Liver (tissue), 7 donors: ENCODE measurements at regions not wholly inside any gene's neighbourhood (a gene's known extent, or its start where the extent isn't known, plus 50 kb on each side); places are given as distances from the start of the nearest gene placed in this dataset.
"Not testable (repeated sequence)": the region's sequence is repeated elsewhere in the genome, so short reads cannot be mapped to it uniquely, and the experiment has no call there.

Experiments used
- DNase-seq: peaks from one replicate; pipeline ENCODE4 v3.0.0-alpha.2; 2017; ENCODE audit warnings: low spot score
- H3K27ac ChIP-seq, 2 donors: one replicate each; pipeline ENCODE4 v1.7.0; 2013; ENCODE audit warnings: inconsistent platforms in 2 of 2, low read length in 2 of 2, control low read depth in 1 of 2, low read depth in 1 of 2, mild to moderate bottlenecking in 1 of 2
- H3K27me3 ChIP-seq, 4 donors: one replicate each; pipeline versions ENCODE4 v1.6.1 to v1.7.0; 2013; ENCODE audit warnings: low read length in 3 of 4, inconsistent platforms in 1 of 4, mild to moderate bottlenecking in 1 of 4, moderate library complexity in 1 of 4; ENCODE audit not compliant: control insufficient read depth in 4 of 4, insufficient read depth in 4 of 4
- H3K36me3 ChIP-seq, 4 donors: one replicate each; pipeline versions ENCODE4 v1.6.1 to v1.7.0; 2013; ENCODE audit warnings: low read length in 3 of 4, mild to moderate bottlenecking in 3 of 4, low read depth in 1 of 4, moderate library complexity in 1 of 4; ENCODE audit not compliant: control insufficient read depth in 4 of 4, insufficient read depth in 3 of 4
- H3K4me1 ChIP-seq, 4 donors: one replicate each; pipeline versions ENCODE4 v1.6.1 to v1.7.0; 2013; ENCODE audit warnings: low read length in 3 of 4, mild to moderate bottlenecking in 3 of 4, moderate library complexity in 1 of 4; ENCODE audit not compliant: control insufficient read depth in 4 of 4, insufficient read depth in 4 of 4
- H3K4me3 ChIP-seq, 3 donors: one replicate each; pipeline versions ENCODE4 v1.6.1 to v1.7.0; 2013; ENCODE audit warnings: low read length in 3 of 3, control low read depth in 1 of 3, low read depth in 1 of 3, mild to moderate bottlenecking in 1 of 3
- H3K9ac ChIP-seq, 2 donors: one replicate each; pipeline ENCODE4 v1.7.0; 2013; ENCODE audit warnings: low read length in 2 of 2, mild to moderate bottlenecking in 2 of 2, moderate library complexity in 2 of 2, control low read depth in 1 of 2, low read depth in 1 of 2
- H3K9me3 ChIP-seq, 4 donors: one replicate each; pipeline versions ENCODE4 v1.6.1 to v1.7.0; 2013; ENCODE audit warnings: low read length in 3 of 4; ENCODE audit not compliant: control insufficient read depth in 4 of 4
- EGR1 ChIP-seq, 2 donors: IDR thresholded peaks; 2 replicates each; pipeline ENCODE4 v1.6.1; 2016 to 2018; ENCODE audit warnings: antibody characterized with exemption in 2 of 2, low read depth in 2 of 2
- FOXA2 ChIP-seq: IDR thresholded peaks from 2 replicates; pipeline ENCODE4 v1.6.1; 2016; ENCODE audit warnings: antibody characterized with exemption
- GABPA ChIP-seq, 2 donors: IDR thresholded peaks in 1 of 2; conservative IDR thresholded peaks in 1 of 2; 2 replicates each; pipeline ENCODE4 v1.6.1; 2016; ENCODE audit warnings: antibody characterized with exemption in 2 of 2, mild to moderate bottlenecking in 1 of 2, moderate library complexity in 1 of 2
- HNF4A ChIP-seq, 2 donors: conservative IDR thresholded peaks; 2 replicates each; pipeline ENCODE4 v1.6.1; 2016; ENCODE audit warnings: antibody characterized with exemption in 2 of 2, mild to moderate bottlenecking in 2 of 2
- HNF4G ChIP-seq: IDR thresholded peaks from 2 replicates; pipeline ENCODE4 v1.6.1; 2016; ENCODE audit warnings: antibody characterized with exemption
- JUND ChIP-seq, 2 donors: IDR thresholded peaks; 2 replicates each; pipeline ENCODE4 v1.6.1; 2016; ENCODE audit warnings: antibody characterized with exemption in 2 of 2
- RAD21 ChIP-seq, 2 donors: IDR thresholded peaks; 2 replicates each; pipeline ENCODE4 v1.6.1; 2016; ENCODE audit warnings: antibody characterized with exemption in 2 of 2, mild to moderate bottlenecking in 2 of 2
- RXRA ChIP-seq, 2 donors: IDR thresholded peaks; 2 replicates each; pipeline ENCODE4 v1.6.1; 2017 to 2018; ENCODE audit warnings: antibody characterized with exemption in 2 of 2, mild to moderate bottlenecking in 1 of 2
- SP1 ChIP-seq: IDR thresholded peaks from 2 replicates; pipeline ENCODE4 v1.6.1; 2018; ENCODE audit warnings: antibody characterized with exemption, mild to moderate bottlenecking
- YY1 ChIP-seq: IDR thresholded peaks from 2 replicates; pipeline ENCODE4 v1.6.1; 2016; ENCODE audit warnings: antibody characterized with exemption, mild to moderate bottlenecking
- WGBS: extraction: QIAGEN DNeasy Blood & Tissue Kit; methylation state at CpG from one replicate; pipeline ENCODE4 v1.1.7; 2013; 5-methylcytosine and 5-hydroxymethylcytosine counted together
- TF ChIP-seq, protein P1 (sequence below): IDR thresholded peaks from 2 replicates; pipeline ENCODE4 v1.6.1; 2016; ENCODE audit warnings: antibody characterized with exemption
- TF ChIP-seq, protein P2 (sequence below): IDR thresholded peaks from 2 replicates; pipeline ENCODE4 v1.6.1; 2016; ENCODE audit warnings: antibody characterized with exemption, mild to moderate bottlenecking
- TF ChIP-seq, protein P3 (sequence below): IDR thresholded peaks from 2 replicates; pipeline ENCODE4 v1.6.1; 2016; ENCODE audit warnings: antibody characterized with exemption
- TF ChIP-seq, protein P4 (sequence below): IDR thresholded peaks from 2 replicates; pipeline ENCODE4 v1.6.1; 2016; ENCODE audit warnings: antibody characterized with exemption
- donor health status: healthy.
- donor health status: healthy.
- donor health status: healthy.
- donor health status: healthy.

DNA sequence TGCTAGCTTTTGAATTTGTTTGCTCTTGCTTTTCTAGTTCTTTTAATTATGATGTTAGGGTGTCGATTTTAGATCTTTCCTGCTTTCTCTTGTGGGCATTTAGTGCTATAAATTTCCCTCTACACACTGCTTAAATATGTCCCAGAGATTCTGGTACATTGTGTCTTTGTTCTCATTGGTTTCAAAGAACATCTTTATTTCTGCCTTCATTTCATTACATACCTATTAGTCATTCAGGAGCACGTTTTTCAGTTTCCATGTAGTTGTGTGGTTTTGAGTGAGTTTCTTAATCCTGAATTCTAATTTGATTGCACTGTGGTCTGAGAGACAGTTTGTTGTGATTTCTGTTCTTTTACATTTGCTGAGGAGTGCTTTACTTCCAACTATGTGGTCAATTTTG, 51.2 kb upstream of the MB21D2 start:
- DNase-seq, H3K4me1 ChIP-seq, H3K27me3 ChIP-seq, H3K9ac ChIP-seq, H3K27ac ChIP-seq, H3K36me3 ChIP-seq, H3K9me3 ChIP-seq, H3K4me3 ChIP-seq: not testable (repeated sequence)
- 47% methylated on average over 2 of the region's 2 CpGs for WGBS

DNA sequence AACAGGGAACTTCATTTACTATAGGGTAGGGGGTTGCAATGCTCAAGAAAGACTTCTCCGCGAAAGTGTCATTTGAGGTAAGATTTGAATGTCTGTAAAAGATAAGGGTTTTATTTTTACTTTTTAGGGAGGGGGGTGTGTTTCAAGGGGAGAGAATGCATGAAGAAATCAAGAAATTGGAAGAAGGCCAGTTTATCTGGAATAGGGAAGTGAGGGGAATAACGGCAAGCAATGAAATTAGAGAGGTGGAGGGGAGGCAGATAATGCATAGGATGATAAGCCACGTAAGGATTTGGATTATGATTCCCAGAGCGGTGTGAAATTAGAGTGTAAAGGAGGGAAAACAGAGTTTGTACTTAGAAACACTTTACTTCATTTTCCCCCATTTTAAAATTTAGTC, 63.0 kb upstream of the MB21D2 start:
- Histone ChIP-seq H3K9ac (no peak overlapping the region), H3K27ac (no peak overlapping the region), H3K36me3 (no peaks in the 10 kb centered on the region), H3K4me3 (no peak overlapping the region), H3K9me3 (peaks cover 0 to 5% (median 2%) of the 10 kb centered on the region in 4 donors), H3K27me3 (no peaks in the 10 kb centered on the region), H3K4me1 (no peaks in the 10 kb centered on the region)
- no peak for DNase-seq
- TF ChIP-seq EGR1 (IDR thresholded peaks at IDR 0.05; ENCODE audit: low read depth in 2 of 2): no peak
- TF ChIP-seq HNF4A (conservative IDR thresholded peaks at IDR 0.05): no peak
- no peak for TF ChIP-seq RAD21 (IDR thresholded peaks at IDR 0.05)
- WGBS: 75% methylated on average over 5 of the region's 5 CpGs

DNA sequence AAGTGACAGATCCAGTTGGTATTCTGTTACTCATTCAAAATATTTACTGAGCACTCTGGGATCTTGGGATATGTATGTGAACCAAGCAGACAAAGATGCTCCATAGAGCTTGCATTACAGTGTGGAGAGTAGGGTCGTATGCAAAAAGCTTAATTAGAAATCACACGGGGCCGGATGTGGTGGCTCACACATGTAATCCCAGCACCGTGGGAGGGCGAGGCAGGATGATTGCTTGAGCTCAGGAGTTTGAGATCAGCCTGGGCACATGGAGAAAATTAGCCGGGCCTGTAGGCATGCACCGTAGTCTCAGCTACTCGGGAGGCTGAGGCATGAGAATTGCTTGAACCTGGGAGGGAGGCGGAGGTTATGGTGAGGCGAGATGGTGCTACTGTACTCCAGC, 68.7 kb upstream of the MB21D2 start:
- DNase-seq: no peak
- Histone ChIP-seq H3K27me3 (peaks cover 0 to 4% (median 0%) of the 10 kb centered on the region in 4 donors), H3K9ac (no peak overlapping the region), H3K27ac (no peak overlapping the region), H3K4me1 (no peaks in the 10 kb centered on the region), H3K4me3 (no peak overlapping the region), H3K9me3 (no peaks in the 10 kb centered on the region), H3K36me3 (no peaks in the 10 kb centered on the region)
- WGBS: 91% methylated on average over 10 of the region's 10 CpGs
- TF ChIP-seq SP1: no peak
- TF ChIP-seq, protein P1, sequence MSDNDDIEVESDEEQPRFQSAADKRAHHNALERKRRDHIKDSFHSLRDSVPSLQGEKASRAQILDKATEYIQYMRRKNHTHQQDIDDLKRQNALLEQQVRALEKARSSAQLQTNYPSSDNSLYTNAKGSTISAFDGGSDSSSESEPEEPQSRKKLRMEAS: no peak
- TF ChIP-seq, protein P2, sequence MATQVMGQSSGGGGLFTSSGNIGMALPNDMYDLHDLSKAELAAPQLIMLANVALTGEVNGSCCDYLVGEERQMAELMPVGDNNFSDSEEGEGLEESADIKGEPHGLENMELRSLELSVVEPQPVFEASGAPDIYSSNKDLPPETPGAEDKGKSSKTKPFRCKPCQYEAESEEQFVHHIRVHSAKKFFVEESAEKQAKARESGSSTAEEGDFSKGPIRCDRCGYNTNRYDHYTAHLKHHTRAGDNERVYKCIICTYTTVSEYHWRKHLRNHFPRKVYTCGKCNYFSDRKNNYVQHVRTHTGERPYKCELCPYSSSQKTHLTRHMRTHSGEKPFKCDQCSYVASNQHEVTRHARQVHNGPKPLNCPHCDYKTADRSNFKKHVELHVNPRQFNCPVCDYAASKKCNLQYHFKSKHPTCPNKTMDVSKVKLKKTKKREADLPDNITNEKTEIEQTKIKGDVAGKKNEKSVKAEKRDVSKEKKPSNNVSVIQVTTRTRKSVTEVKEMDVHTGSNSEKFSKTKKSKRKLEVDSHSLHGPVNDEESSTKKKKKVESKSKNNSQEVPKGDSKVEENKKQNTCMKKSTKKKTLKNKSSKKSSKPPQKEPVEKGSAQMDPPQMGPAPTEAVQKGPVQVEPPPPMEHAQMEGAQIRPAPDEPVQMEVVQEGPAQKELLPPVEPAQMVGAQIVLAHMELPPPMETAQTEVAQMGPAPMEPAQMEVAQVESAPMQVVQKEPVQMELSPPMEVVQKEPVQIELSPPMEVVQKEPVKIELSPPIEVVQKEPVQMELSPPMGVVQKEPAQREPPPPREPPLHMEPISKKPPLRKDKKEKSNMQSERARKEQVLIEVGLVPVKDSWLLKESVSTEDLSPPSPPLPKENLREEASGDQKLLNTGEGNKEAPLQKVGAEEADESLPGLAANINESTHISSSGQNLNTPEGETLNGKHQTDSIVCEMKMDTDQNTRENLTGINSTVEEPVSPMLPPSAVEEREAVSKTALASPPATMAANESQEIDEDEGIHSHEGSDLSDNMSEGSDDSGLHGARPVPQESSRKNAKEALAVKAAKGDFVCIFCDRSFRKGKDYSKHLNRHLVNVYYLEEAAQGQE: no peak
- TF ChIP-seq, protein P3, sequence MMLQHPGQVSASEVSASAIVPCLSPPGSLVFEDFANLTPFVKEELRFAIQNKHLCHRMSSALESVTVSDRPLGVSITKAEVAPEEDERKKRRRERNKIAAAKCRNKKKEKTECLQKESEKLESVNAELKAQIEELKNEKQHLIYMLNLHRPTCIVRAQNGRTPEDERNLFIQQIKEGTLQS: no peak
- TF ChIP-seq FOXA2: no peak

DNA sequence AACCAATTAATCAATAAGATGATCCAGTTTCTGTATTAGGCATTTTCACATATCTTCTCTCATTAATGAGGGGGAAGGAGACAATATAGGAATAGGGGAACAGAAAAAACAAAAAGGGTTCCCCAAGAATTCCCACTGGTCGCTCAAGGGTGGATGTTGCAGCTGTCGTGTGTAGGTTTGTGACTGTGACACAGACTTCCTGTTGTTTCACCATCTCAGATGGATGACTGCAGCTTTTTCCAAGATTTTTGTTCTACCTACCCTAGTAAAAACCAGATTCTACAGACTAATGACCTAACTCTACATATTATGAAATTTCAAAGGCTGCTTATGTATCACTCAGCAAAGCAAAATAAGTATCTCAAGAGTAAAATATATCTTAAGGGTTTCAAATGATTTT, 73.7 kb upstream of the MB21D2 start:
- Histone ChIP-seq H3K4me3 (no peak overlapping the region), H3K36me3 (no peaks in the 10 kb centered on the region), H3K9ac (no peak overlapping the region), H3K27me3 (peaks cover 0 to 4% (median 0%) of the 10 kb centered on the region in 4 donors), H3K27ac (no peak overlapping the region), H3K9me3 (no peaks in the 10 kb centered on the region), H3K4me1 (no peaks in the 10 kb centered on the region)
- DNase-seq: no peak
- 79% methylated on average over 2 of the region's 2 CpGs for WGBS
- TF ChIP-seq SP1 (no peak), GABPA (IDR thresholded peaks at IDR 0.05 in 1 of 2, conservative IDR thresholded peaks at IDR 0.05 in 1 of 2) (no peak), JUND (IDR thresholded peaks at IDR 0.05) (no peak), HNF4A (conservative IDR thresholded peaks at IDR 0.05) (no peak), RXRA (IDR thresholded peaks at IDR 0.05) (no peak), HNF4G (no peak), FOXA2 (no peak), YY1 (no peak)
- TF ChIP-seq, protein P1: no peak
- TF ChIP-seq, protein P4, sequence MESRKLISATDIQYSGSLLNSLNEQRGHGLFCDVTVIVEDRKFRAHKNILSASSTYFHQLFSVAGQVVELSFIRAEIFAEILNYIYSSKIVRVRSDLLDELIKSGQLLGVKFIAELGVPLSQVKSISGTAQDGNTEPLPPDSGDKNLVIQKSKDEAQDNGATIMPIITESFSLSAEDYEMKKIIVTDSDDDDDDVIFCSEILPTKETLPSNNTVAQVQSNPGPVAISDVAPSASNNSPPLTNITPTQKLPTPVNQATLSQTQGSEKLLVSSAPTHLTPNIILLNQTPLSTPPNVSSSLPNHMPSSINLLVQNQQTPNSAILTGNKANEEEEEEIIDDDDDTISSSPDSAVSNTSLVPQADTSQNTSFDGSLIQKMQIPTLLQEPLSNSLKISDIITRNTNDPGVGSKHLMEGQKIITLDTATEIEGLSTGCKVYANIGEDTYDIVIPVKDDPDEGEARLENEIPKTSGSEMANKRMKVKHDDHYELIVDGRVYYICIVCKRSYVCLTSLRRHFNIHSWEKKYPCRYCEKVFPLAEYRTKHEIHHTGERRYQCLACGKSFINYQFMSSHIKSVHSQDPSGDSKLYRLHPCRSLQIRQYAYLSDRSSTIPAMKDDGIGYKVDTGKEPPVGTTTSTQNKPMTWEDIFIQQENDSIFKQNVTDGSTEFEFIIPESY: no peak
- TF ChIP-seq, protein P2: no peak
